ENCODE measurements at regions not wholly inside any gene's neighbourhood (a gene's known extent, or its start where the extent isn't known, plus 50 kb on each side); places are given as distances from the start of the nearest gene placed in this dataset.
"Not testable (repeated sequence)": the region's sequence is repeated elsewhere in the genome, so short reads cannot be mapped to it uniquely, and the experiment has no call there.

- DNase-seq = no peak
These were observed 58.0 kb upstream of the EFCAB3 start for GRCh38 chr17:62322313-62322712.

DNA sequence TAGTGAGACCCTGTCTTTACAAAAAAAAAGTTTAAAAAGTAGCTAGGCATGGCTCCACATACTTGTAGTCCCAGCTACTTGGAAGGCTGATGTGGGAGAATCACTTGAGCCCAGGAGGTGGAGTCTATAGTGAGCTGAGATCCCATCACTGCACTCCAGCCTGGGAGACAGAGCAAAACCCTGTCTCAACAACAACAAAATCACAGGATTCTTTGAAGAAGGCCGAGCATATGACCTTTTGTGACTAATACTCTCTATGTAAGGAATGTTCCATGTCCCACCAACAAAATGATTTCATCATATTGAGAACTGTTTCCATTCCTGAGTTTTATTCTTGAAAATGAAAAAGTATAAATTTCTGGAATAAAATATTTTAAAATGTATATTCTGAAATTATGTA is 58.9 kb upstream of the EFCAB3 start:
- DNase-seq = no peak

GRCh38 chr17:62319846-62320245 is 60.5 kb upstream of the EFCAB3 start:
- no peak for DNase-seq

DNA sequence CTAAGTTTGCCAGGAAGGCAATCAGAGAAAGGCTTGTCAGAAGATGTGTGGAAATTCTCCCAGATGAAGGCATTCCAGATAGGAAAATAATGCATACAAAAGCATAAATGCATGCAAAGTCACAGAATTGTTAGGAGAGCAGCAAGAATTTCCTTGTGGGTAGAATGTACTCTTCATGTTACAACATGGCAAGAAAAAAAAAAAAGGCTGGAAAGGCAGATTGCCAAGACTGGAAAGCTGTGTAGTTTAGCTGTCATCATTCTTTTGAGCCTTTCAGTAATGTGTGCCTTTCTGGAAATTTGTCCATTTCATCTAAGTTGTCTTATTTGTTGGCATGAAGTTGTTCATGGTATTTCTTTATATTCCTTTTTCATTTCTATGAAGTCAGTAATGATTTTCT is 71.0 kb upstream of the EFCAB3 start:
- no peak for DNase-seq

DNA sequence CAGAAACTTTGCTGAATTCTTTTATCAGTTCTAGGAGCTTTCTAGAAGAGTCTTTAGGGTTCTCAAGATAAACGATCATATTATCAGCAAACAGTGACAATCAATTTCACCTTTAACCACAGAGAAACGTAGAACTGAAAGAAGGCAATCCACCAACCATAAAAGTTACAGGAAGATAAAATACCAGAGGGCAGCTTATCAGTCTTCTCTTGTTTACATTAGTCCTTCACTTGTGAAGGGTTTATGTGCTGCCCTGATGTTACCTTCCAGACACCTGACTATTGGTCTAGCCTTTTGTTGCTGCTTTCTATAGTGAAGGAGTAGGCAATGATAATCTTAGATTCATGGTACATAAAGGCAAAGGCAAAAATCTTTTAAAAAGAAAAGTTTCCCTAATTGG is 73.2 kb upstream of the EFCAB3 start:
- no peak for DNase-seq

DNA sequence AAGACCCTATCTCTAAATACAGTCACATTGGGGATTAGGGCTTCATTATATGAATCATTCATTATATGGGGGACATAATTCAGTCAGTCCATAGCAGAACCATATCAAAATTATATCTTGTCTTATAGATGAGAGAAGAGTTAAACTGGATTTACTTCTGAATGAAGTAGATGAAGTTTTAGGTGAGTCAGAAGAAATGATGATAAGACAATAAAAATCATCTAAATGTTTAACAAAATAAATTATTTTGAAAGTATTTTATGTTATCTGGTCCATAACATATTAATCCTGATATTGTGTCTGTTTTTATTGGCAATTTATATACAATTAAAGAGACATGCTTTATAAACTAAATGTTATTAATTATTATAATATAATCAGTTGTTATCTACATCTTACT is 76.9 kb upstream of the EFCAB3 start:
- no peak for DNase-seq

- DNase-seq = no peak
These were observed 79.7 kb upstream of the EFCAB3 start for GRCh38 chr17:62300697-62301096.

DNA sequence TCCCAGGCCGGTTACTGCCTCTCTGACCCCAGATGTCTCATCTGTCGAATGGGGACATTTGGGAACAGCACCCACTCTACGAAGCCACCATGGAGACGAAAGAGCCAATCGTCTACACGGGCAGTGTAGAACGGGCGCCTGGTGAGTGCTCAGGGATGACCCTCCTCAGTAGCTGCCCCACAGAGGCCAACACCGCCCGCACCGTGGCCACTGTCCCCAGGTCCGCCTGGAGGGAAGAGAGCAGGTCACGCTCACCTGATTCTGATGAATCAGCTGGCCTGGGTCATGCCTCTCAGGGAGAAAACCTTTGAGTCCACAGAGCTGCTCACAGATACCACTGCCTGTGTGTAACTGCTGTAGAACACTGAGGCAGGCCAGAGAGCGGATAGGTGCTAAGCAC is 105.1 kb upstream of the EFCAB3 start:
- DNase-seq = not testable (repeated sequence)

DNA sequence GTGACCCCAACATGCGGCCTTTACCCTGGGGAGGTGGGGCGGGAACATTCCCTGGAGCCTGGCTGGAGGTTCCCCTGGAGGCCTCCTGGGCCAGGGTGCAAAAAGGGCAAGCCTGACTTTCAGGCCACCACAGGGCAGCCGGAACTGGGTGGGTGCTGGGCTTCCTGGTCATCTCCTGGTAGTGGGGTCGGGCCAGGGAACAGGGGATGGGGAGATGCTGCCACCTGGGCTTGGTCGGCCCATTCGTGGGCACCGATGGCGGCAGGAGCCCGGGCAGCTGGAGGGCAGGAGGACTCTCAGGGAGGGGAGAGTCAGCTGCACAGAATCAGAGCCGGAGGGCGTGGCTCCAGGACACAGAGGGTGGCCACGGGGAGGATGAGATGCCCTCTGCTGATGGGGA is 112.0 kb upstream of the EFCAB3 start:
- DNase-seq = not testable (repeated sequence)

DNA sequence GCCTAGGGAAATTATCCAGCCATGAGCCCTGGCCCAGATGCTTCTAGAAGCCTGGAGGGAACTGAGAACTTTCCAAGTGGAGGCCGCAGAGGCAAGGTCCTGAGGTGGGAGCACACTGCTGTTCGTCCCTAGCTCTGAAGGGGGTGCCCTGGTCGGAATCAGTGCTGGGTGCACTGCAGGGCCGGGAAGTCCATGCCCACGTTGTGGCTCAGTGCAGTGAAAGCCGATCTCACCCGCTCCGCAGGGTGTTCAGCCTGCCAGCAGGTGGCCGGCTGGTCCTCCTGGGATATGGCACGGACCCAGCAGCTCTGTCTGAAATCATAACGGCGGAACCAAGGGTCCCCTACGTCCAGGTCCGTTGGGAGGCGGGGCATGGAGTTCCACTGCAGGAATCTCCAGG is 115.4 kb upstream of the EFCAB3 start:
- not testable (repeated sequence) for DNase-seq

- DNase-seq = not testable (repeated sequence)
These were observed 124.6 kb upstream of the EFCAB3 start for GRCh38 chr17:62255791-62256190.

GRCh38 chr17:62242076-62242475 is 138.3 kb upstream of the EFCAB3 start:
- DNase-seq = not testable (repeated sequence)

DNA sequence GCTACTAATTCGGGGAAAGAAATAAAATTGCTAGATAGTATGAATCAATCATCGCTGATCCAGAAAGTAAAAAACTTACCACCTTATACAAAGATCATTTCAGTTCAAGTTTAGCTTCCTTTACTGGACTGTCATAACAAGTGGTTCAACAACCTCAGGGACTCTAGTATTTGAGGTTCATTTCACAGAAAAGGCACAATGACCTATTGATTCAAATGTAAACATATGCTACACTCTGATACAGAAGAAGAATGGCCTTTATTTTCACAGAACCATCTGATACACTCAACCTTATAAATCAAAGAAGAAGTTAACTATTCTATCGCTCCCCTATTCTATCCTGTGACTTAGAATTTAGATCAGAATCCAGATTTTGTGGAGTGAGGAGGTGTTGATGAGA is 140.8 kb upstream of the EFCAB3 start:
- DNase-seq = not testable (repeated sequence)

- not testable (repeated sequence) for DNase-seq
These were observed 141.6 kb upstream of the EFCAB3 start for GRCh38 chr17:62238551-62239338.

GRCh38 chr17:62233822-62234481 is 146.4 kb upstream of the EFCAB3 start:
- not testable (repeated sequence) for DNase-seq

GRCh38 chr17:62231293-62231692 is 149.1 kb upstream of the EFCAB3 start:
- not testable (repeated sequence) for DNase-seq

GRCh38 chr17:62226610-62227240 is 153.6 kb upstream of the EFCAB3 start:
- not testable (repeated sequence) for DNase-seq

DNA sequence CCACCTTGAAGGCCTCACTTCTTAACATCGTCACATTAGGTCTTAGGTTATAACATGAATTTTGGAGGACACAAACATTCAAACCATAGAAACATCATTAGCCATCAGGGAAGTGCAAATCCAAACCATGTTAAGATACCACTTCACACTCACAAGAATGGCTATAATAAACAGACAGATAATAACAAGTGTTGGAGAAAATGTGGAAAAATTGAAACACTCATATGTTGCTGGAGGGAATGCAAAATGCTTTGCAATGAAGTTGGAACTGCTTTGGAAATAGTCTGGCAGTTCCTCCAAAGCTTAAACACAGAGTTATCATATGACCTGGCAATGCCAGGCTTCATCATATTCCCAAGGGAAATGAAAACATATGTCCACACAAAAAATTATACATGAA is 156.8 kb upstream of the EFCAB3 start:
- DNase-seq = not testable (repeated sequence)

DNA sequence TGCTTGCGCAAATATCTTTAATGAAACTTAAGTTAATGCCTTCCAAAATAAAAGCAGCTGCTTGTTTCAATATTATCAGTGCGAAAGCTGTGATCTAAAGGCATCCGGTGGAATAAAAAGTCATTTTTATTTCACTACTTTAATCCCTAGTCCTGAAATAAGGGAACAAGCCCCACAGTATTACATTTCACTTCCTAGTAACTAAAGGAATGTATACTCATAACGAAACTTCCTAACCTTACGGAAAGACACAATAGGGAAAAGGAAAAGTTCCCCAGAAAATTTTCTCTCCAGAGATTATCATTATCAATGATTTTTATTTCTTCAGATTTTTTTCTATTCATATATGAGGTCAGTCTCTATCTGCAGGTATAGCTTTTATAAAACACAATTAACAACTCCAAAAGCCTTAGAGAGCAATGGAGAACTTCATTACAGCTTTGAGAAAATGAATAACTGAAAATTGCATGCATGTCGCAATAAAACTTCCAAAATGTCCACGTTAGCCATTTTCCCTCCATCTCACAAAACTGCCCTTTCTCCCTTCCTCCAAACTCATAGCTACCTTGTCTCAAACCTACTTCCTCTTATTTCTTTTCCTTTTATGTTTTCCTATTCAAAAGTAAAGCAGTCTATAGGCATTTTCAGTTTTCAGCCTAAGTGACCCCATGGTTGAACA is 154.3 kb upstream of the MED13 start:
- DNase-seq = no peak

DNA sequence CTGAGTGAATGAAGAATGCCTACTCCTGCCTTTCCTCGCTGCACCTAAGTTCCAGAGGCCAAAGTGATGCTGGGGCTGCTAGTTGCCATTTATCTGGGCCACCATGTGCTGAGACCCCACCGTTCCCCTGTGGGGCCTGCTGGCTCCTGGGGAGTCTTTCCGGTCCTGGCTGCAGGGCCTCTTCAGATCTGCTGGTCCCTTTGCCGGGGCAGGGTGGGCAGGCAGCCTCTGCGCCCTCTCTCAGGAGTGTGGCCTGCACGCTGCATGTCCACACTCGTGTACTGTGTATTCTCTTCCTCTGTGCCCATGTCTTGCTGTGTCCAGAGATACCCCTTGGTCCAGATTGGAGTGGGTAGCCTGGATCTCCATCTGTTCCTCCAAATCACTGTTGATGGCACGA is 151.8 kb upstream of the MED13 start:
- DNase-seq = no peak

GRCh38 chr17:62215891-62216290 is 150.8 kb upstream of the MED13 start:
- DNase-seq = not testable (repeated sequence)

GRCh38 chr17:62206550-62206949 is 141.5 kb upstream of the MED13 start:
- DNase-seq = no peak

- not testable (repeated sequence) for DNase-seq
These were observed 132.1 kb upstream of the MED13 start for GRCh38 chr17:62197156-62197555.
